NCI-H82 treated with DMSO at 0.1 percent for 48 hours (cell line): ENCODE measurements at regions not wholly inside any gene's neighbourhood (a gene's known extent, or its start where the extent isn't known, plus 50 kb on each side); places are given as distances from the start of the nearest gene placed in this dataset.
"Not testable (repeated sequence)": the region's sequence is repeated elsewhere in the genome, so short reads cannot be mapped to it uniquely, and the experiment has no call there.

Experiments
- DNase-seq: peaks from one replicate; lab custom pipeline; 2025; ENCODE audit not compliant: unreplicated experiment; lab: John Stamatoyannopoulos, UW

- DNase-seq, result no peak
Measured at GRCh38 chr6:170003451-170004160, 252.2 kb downstream of the ERMARD start.

- no peak for DNase-seq
Measured at GRCh38 chr6:170003027-170003426, 251.6 kb downstream of the ERMARD start.

GRCh38 chr6:170001782-170002181, 250.4 kb downstream of the ERMARD start:
- DNase-seq, result not testable (repeated sequence)

- no peak for DNase-seq
Measured at GRCh38 chr6:170000071-170000843, 248.8 kb downstream of the ERMARD start.

- DNase-seq, result no peak
Measured at GRCh38 chr6:169999367-169999766, 247.9 kb downstream of the ERMARD start.

GRCh38 chr6:169998457-169998856, 247.0 kb downstream of the ERMARD start:
- DNase-seq, result no peak

- no peak for DNase-seq
Measured at GRCh38 chr6:169997930-169998218, 246.5 kb downstream of the ERMARD start.

GRCh38 chr6:169997187-169997929, 245.9 kb downstream of the ERMARD start:
- DNase-seq, result no peak

GRCh38 chr6:169996378-169997051, 245.1 kb downstream of the ERMARD start:
- no peak for DNase-seq

GRCh38 chr6:169994739-169995138, 243.3 kb downstream of the ERMARD start:
- DNase-seq, result no peak

- no peak for DNase-seq
Measured at GRCh38 chr6:169993861-169994481, 242.5 kb downstream of the ERMARD start.

GRCh38 chr6:169991913-169992312, 240.5 kb downstream of the ERMARD start:
- no peak for DNase-seq

GRCh38 chr6:169991031-169991390, 239.6 kb downstream of the ERMARD start:
- DNase-seq, result no peak

GRCh38 chr6:169990095-169991030, 238.9 kb downstream of the ERMARD start:
- no peak for DNase-seq

- no peak for DNase-seq
Measured at GRCh38 chr6:169989594-169989993, 238.2 kb downstream of the ERMARD start.

- no peak for DNase-seq
Measured at GRCh38 chr6:169988769-169989550, 237.5 kb downstream of the ERMARD start.

- DNase-seq, result no peak
Measured at GRCh38 chr6:169986848-169987498, 235.6 kb downstream of the ERMARD start.

- no peak for DNase-seq
Measured at GRCh38 chr6:169986171-169986847, 234.9 kb downstream of the ERMARD start.
